ENCODE measurements at regions not wholly inside any gene's neighbourhood (a gene's known extent, or its start where the extent isn't known, plus 50 kb on each side); places are given as distances from the start of the nearest gene placed in this dataset.

DNA sequence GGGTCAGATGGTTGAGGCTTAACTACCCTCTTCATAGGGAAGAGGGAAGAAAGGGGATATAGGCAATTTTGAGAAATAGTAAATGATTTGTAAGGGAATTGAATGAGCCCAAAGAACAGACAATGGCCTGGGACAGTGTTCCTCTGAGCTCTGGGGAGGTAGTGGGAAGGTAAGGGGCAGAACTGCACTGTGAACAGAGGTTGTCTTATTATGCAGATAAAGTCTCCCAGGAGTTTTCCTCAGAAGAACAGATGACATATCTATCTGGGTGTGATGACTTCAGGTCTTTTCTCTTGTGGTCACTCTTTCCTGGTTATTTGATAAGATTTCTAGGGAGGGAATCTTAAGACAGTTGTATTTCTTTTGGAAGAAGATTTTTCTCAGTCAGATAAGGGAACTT lies 296.1 kb downstream of the ZEB1 start:
- H3K36me3 Mint-ChIP-seq (ENCODE audit: low read depth), result peaks cover 8% of the 10 kb centered on the region; the same call in 1 of the 2 replicates
- TF ChIP-seq, protein P1, sequence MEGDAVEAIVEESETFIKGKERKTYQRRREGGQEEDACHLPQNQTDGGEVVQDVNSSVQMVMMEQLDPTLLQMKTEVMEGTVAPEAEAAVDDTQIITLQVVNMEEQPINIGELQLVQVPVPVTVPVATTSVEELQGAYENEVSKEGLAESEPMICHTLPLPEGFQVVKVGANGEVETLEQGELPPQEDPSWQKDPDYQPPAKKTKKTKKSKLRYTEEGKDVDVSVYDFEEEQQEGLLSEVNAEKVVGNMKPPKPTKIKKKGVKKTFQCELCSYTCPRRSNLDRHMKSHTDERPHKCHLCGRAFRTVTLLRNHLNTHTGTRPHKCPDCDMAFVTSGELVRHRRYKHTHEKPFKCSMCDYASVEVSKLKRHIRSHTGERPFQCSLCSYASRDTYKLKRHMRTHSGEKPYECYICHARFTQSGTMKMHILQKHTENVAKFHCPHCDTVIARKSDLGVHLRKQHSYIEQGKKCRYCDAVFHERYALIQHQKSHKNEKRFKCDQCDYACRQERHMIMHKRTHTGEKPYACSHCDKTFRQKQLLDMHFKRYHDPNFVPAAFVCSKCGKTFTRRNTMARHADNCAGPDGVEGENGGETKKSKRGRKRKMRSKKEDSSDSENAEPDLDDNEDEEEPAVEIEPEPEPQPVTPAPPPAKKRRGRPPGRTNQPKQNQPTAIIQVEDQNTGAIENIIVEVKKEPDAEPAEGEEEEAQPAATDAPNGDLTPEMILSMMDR (IDR thresholded peaks at IDR 0.05), result no peak
- H3K9me3 Mint-ChIP-seq, result no peaks in the 10 kb centered on the region
- H3K27ac Mint-ChIP-seq, result no peak overlapping the region
- no peak overlapping the region for H3K4me3 Mint-ChIP-seq
- no peak for DNase-seq
- H3K27me3 Mint-ChIP-seq (ENCODE audit: insufficient read depth), result peaks cover 6% of the 10 kb centered on the region
- peaks cover 31% of the 10 kb centered on the region for H3K4me1 Mint-ChIP-seq (ENCODE audit: low read depth)

DNA sequence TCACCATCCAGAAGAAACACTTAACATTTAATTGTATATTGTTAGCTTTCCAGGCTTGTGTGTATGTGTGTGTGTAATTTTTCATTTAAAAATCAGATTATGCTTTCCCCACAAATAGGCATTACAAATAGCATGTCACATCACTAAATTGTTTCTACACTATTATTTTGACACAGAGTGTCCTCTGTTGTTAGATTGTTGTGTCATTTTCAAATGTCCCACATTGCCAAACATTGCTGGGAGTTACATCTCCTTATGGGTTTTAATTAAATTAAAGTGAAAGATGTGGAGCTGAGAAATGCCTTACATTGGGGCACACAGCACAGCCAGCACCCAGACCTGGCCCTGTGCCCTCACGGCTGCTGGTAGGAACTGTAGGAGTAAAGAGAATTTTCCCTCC lies 295.6 kb downstream of the ZEB1 start:
- TF ChIP-seq, protein P1 (IDR thresholded peaks at IDR 0.05), result no peak
- DNase-seq, result no peak
- no peak overlapping the region for H3K27ac Mint-ChIP-seq
- no peak overlapping the region for H3K4me3 Mint-ChIP-seq
- H3K27me3 Mint-ChIP-seq (ENCODE audit: insufficient read depth), result peaks cover 6% of the 10 kb centered on the region
- H3K9me3 Mint-ChIP-seq, result no peaks in the 10 kb centered on the region
- peaks cover 26% of the 10 kb centered on the region for H3K4me1 Mint-ChIP-seq (ENCODE audit: low read depth)
- H3K36me3 Mint-ChIP-seq (ENCODE audit: low read depth), result peaks cover 8% of the 10 kb centered on the region; the same call in 1 of the 2 replicates

DNA sequence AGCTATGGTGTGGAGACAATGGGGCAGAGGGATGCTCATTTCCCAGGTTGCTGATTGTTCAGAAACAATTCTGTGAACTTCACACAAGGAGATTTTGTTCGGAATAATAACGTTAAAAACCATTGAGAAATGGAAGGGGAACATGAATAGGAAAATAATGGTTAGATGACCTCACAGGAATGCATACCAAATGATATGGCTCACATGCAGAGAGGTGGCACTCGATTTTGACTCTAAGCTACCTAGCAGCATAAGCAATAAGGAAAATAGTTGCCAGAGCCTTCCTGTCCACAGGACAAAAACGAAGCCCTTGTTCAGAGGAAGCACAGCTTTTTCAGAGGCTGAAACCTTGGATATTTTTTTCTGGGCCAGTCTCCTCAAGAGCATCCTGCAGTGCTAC lies 293.1 kb downstream of the ZEB1 start:
- DNase-seq, result no peak
- H3K4me3 Mint-ChIP-seq, result no peak overlapping the region
- TF ChIP-seq, protein P1 (IDR thresholded peaks at IDR 0.05), result no peak
- peaks cover 6% of the 10 kb centered on the region for H3K27me3 Mint-ChIP-seq (ENCODE audit: insufficient read depth)
- peaks cover 8% of the 10 kb centered on the region; the same call in 1 of the 2 replicates for H3K36me3 Mint-ChIP-seq (ENCODE audit: low read depth)
- peaks cover 17% of the 10 kb centered on the region for H3K4me1 Mint-ChIP-seq (ENCODE audit: low read depth)
- no peaks in the 10 kb centered on the region for H3K9me3 Mint-ChIP-seq
- no peak overlapping the region for H3K27ac Mint-ChIP-seq

DNA sequence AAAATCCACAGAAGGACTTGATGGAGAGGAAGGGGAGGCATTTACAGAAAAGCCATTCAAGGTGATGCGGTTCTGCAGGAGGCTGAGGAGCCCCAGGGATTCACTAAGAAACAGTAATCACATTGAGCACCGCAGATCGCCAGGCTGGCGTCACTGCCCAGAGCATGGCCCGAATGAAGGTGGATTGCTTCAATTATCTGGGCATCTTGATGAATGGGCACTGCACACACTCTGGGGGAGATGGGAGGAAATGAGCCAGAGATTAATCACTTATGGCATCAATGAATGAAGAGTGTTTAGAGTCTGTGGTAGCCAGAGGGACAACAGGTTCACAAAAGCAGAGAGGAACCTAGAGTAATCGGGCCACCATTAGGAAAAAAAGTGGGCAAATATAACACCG lies 292.1 kb downstream of the ZEB1 start:
- Mint-ChIP-seq H3K9me3 (no peaks in the 10 kb centered on the region), H3K4me3 (no peak overlapping the region), H3K4me1 (ENCODE audit: low read depth) (peaks cover 17% of the 10 kb centered on the region), H3K36me3 (ENCODE audit: low read depth) (peaks cover 8% of the 10 kb centered on the region; the same call in 1 of the 2 replicates), H3K27ac (no peak overlapping the region), H3K27me3 (ENCODE audit: insufficient read depth) (peaks cover 6% of the 10 kb centered on the region)
- no peak for DNase-seq
- TF ChIP-seq, protein P1 (IDR thresholded peaks at IDR 0.05), result no peak

DNA sequence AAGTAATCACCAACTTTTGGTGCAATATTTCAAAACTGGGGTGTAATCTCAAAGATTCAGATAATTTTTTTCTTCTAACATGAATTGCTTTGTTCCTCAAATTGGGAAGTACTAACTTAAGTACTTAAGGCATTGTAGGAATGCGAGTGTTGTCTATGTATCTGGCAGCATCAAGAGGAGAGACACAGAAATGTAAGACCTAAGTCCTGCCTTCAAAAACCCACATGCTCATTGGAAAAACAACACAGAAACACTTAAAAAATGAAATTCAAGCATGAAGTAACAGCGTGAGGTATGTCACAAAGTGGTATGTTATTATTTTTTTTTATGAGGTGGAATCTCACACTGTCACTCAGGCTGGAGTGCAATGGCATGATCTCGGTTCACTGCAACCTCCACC lies 288.5 kb downstream of the ZEB1 start:
- H3K9me3 Mint-ChIP-seq, result no peaks in the 10 kb centered on the region
- H3K4me3 Mint-ChIP-seq, result no peak overlapping the region
- no peak overlapping the region for H3K27ac Mint-ChIP-seq
- TF ChIP-seq, protein P1 (IDR thresholded peaks at IDR 0.05), result no peak
- no peaks in the 10 kb centered on the region for H3K36me3 Mint-ChIP-seq (ENCODE audit: low read depth)
- H3K27me3 Mint-ChIP-seq (ENCODE audit: insufficient read depth), result peaks cover 2% of the 10 kb centered on the region; the same call in 1 of the 2 replicates
- peaks cover 29% of the 10 kb centered on the region for H3K4me1 Mint-ChIP-seq (ENCODE audit: low read depth)
- DNase-seq, result no peak

DNA sequence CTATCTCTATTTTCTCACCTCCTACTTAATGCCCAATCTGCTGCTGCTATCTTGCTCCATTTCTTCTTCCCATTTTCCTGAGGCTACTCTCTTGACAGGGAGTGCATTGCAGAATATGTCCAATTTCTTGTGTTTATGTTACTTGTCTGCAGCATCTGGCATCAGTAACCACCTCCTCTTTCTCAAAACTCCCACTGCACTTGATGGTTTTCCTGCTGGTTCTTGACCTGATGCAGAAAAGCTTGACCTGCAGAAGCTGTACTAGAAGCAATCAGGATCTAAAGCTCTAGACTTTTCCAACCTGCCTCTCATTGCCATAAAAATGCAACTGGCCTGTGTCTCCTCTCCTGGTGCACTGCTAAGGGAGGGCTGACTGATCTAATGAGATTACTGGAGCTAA lies 287.8 kb downstream of the ZEB1 start:
- H3K4me3 Mint-ChIP-seq, result no peak overlapping the region
- DNase-seq, result no peak
- H3K27ac Mint-ChIP-seq, result no peak overlapping the region
- TF ChIP-seq, protein P1 (IDR thresholded peaks at IDR 0.05), result no peak
- H3K4me1 Mint-ChIP-seq (ENCODE audit: low read depth), result peaks cover 26% of the 10 kb centered on the region
- H3K27me3 Mint-ChIP-seq (ENCODE audit: insufficient read depth), result no peaks in the 10 kb centered on the region
- no peaks in the 10 kb centered on the region for H3K9me3 Mint-ChIP-seq
- H3K36me3 Mint-ChIP-seq (ENCODE audit: low read depth), result no peaks in the 10 kb centered on the region
